ENCODE measurements at regions not wholly inside any gene's neighbourhood (a gene's known extent, or its start where the extent isn't known, plus 50 kb on each side); places are given as distances from the start of the nearest gene placed in this dataset.

DNA sequence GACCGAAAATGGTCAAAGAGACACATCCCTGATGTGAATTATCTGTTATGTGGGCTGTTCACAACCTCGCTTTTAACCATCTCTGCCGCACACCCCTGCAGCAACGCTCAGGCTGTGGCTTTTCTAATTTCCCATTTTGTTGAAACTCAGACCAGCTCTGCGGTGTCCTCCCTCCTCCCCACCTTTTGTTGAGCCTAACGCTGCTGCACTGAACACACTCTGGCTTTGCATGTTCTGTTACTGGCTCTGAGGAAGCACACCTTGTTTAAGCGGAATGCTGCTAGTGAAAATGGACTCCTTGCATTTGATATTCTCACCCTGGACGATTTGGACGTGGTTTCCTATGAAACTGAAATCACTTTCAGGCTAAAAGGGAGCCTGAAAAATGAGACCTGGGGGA is 198.5 kb upstream of the MTNR1B start:
- no peak for TF ChIP-seq RCOR1 (IDR thresholded peaks at IDR 0.05; ENCODE audit: borderline replicate concordance in 1 of 2, low read depth in 2 of 2, low read length in 2 of 2)
- no peak for TF ChIP-seq NFRKB (IDR thresholded peaks at IDR 0.05; ENCODE audit: low read depth)
- TF ChIP-seq, protein P1, sequence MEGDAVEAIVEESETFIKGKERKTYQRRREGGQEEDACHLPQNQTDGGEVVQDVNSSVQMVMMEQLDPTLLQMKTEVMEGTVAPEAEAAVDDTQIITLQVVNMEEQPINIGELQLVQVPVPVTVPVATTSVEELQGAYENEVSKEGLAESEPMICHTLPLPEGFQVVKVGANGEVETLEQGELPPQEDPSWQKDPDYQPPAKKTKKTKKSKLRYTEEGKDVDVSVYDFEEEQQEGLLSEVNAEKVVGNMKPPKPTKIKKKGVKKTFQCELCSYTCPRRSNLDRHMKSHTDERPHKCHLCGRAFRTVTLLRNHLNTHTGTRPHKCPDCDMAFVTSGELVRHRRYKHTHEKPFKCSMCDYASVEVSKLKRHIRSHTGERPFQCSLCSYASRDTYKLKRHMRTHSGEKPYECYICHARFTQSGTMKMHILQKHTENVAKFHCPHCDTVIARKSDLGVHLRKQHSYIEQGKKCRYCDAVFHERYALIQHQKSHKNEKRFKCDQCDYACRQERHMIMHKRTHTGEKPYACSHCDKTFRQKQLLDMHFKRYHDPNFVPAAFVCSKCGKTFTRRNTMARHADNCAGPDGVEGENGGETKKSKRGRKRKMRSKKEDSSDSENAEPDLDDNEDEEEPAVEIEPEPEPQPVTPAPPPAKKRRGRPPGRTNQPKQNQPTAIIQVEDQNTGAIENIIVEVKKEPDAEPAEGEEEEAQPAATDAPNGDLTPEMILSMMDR (IDR thresholded peaks at IDR 0.05 in 2 of 3, conservative IDR thresholded peaks at IDR 0.05 in 1 of 3; ENCODE audit: insufficient read depth in 2 of 3, low read depth in 1 of 3, low read length in 3 of 3), result no peak

All from K562 (cell line).